ENCODE measurements at regions not wholly inside any gene's neighbourhood (a gene's known extent, or its start where the extent isn't known, plus 50 kb on each side); places are given as distances from the start of the nearest gene placed in this dataset.

- TF ChIP-seq CTCF (IDR thresholded peaks at IDR 0.05), result no peak
These were observed 176.7 kb downstream of the SOX9 start for GRCh38 chr17:72297326-72298115.

GRCh38 chr17:72299100-72299499 lies 178.3 kb downstream of the SOX9 start:
- no peak for TF ChIP-seq CTCF (IDR thresholded peaks at IDR 0.05)

GRCh38 chr17:72299592-72299991 lies 178.8 kb downstream of the SOX9 start:
- no peak for TF ChIP-seq CTCF (IDR thresholded peaks at IDR 0.05)

DNA sequence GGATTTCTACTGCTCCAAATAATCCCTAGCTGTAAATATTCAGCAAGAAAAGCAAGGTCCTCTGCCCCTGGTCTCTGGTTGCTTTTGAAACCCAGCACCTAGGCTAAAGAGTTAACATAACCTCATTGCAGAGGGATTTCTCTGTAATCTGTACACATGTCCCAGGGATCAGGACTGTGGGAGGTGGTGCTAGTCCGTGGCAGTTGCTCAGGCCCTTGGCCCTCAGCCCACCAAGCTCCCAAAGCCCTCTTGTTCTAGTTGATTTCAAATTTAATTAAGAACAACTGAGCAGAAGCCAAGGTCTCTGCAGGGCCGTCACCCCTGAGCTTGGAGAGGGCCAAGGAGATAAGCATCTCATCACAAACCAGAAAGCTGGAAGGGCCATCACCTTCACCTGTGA lies 181.1 kb downstream of the SOX9 start:
- no peak for TF ChIP-seq CTCF (IDR thresholded peaks at IDR 0.05)

- no peak for TF ChIP-seq CTCF (IDR thresholded peaks at IDR 0.05)
These were observed 181.9 kb downstream of the SOX9 start for GRCh38 chr17:72302735-72303134.

- no peak for TF ChIP-seq CTCF (IDR thresholded peaks at IDR 0.05)
These were observed 183.2 kb downstream of the SOX9 start for GRCh38 chr17:72303787-72304733.

DNA sequence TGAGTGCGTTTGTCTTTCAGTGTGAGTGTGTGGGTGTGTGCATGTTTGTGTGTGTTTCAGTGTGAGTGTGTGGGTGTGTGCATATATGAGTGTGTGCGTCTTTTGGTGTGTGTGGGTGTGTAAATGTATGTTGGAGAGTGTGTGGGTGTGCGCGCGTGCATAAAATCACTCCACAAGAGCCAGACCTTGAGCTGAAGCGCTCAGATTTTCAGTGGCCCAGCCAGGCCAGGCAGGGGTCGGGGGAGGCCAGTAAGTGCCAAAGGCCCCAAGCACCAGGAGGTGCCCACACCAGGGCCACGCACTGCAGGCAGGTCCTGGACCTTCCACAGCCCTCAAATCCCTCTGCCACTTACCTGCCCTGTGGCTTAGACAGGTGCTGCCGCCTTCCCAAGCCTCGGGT lies 184.0 kb downstream of the SOX9 start:
- TF ChIP-seq CTCF (IDR thresholded peaks at IDR 0.05), result no peak
